ENCODE measurements at regions not wholly inside any gene's neighbourhood (a gene's known extent, or its start where the extent isn't known, plus 50 kb on each side); places are given as distances from the start of the nearest gene placed in this dataset.

DNA sequence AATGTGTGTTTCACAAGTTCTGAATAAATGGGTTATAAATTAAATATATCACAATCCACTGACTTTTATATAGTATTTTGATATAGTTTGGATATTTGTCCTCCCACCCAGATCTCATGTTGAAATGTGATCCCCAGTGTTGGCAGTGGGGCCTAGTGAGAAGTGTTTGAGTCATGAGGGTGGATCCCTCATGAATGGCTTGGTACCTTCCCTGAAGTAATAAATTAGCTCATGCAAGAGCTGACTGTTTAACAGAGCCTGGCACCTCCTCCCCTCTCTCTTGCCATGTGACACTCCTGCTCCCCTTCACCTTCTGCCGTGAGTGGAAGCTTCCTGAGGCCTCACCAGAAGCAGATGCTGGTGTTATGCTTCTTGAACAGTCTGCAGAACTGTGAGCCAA lies 127.9 kb upstream of the PALM2AKAP2 start:
- TF ChIP-seq, protein P1, sequence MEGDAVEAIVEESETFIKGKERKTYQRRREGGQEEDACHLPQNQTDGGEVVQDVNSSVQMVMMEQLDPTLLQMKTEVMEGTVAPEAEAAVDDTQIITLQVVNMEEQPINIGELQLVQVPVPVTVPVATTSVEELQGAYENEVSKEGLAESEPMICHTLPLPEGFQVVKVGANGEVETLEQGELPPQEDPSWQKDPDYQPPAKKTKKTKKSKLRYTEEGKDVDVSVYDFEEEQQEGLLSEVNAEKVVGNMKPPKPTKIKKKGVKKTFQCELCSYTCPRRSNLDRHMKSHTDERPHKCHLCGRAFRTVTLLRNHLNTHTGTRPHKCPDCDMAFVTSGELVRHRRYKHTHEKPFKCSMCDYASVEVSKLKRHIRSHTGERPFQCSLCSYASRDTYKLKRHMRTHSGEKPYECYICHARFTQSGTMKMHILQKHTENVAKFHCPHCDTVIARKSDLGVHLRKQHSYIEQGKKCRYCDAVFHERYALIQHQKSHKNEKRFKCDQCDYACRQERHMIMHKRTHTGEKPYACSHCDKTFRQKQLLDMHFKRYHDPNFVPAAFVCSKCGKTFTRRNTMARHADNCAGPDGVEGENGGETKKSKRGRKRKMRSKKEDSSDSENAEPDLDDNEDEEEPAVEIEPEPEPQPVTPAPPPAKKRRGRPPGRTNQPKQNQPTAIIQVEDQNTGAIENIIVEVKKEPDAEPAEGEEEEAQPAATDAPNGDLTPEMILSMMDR (IDR thresholded peaks at IDR 0.05; ENCODE audit: extremely low read depth in 1 of 2, insufficient read depth in 1 of 2, low read depth in 1 of 2, low read length in 2 of 2): no peak
- TF ChIP-seq POLR2AphosphoS5 (IDR thresholded peaks at IDR 0.05; ENCODE audit: insufficient read depth, low read depth, low read length): no peak
- TF ChIP-seq POLR2A (IDR thresholded peaks at IDR 0.05; ENCODE audit: low read depth, low read length): no peak
- no peak for TF ChIP-seq EZH2 (IDR thresholded peaks at IDR 0.05; ENCODE audit: borderline replicate concordance, low read depth, low read length, severe bottlenecking)
- TF ChIP-seq MYC (IDR thresholded peaks at IDR 0.05; ENCODE audit: low read depth, low read length): no peak
- TF ChIP-seq JUN (IDR thresholded peaks at IDR 0.05; ENCODE audit: borderline replicate concordance, insufficient read depth, insufficient read length, low read depth): no peak
- no peak for TF ChIP-seq FOS (IDR thresholded peaks at IDR 0.05; ENCODE audit: borderline replicate concordance, insufficient read depth, low read length)
- TF ChIP-seq, protein P2, sequence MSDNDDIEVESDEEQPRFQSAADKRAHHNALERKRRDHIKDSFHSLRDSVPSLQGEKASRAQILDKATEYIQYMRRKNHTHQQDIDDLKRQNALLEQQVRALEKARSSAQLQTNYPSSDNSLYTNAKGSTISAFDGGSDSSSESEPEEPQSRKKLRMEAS (IDR thresholded peaks at IDR 0.05; ENCODE audit: insufficient read depth, insufficient read length): no peak
- TF ChIP-seq GATA2 (IDR thresholded peaks at IDR 0.05; ENCODE audit: insufficient read depth, insufficient read length, low read depth, low read length): no peak

Data from endothelial cell of umbilical vein (primary cell).